Smooth muscle cell (in vitro differentiated cells): ENCODE measurements at regions not wholly inside any gene's neighbourhood (a gene's known extent, or its start where the extent isn't known, plus 50 kb on each side); places are given as distances from the start of the nearest gene placed in this dataset.

Experiments used
- DNase-seq: peaks from one replicate; lab custom pipeline; 2025; ENCODE audit not compliant: unreplicated experiment; lab: John Stamatoyannopoulos, UW
- H2AFZ ChIP-seq: fragments of 200-600 bp; sonication (generic); 2 replicates; pipeline ENCODE4 v1.6.0; 2016; ENCODE audit warnings: antibody characterized with exemption, low read depth, mild to moderate bottlenecking
- H3F3A ChIP-seq: fragments of 200-600 bp; sonication (generic); 2 replicates; pipeline ENCODE4 v1.6.0; 2017; ENCODE audit warnings: antibody characterized with exemption, low read depth
- H3K27ac ChIP-seq: fragments of 200-600 bp; sonication (generic); 2 replicates; pipeline ENCODE4 v1.5.1; 2016; ENCODE audit warnings: low read depth, mild to moderate bottlenecking
- H3K27me3 ChIP-seq: fragments of 200-600 bp; sonication (generic); 2 replicates; pipeline ENCODE4 v1.6.1; 2016; ENCODE audit warnings: low read depth, mild to moderate bottlenecking
- H3K36me3 ChIP-seq: fragments of 200-600 bp; sonication (generic); 2 replicates; pipeline ENCODE4 v1.5.1; 2016; ENCODE audit warnings: low read depth
- H3K4me1 ChIP-seq: fragments of 200-600 bp; sonication (generic); 2 replicates; pipeline ENCODE4 v1.5.1; 2016; ENCODE audit warnings: low read depth
- H3K4me2 ChIP-seq: fragments of 200-600 bp; sonication (generic); 2 replicates; pipeline ENCODE4 v1.6.0; 2016; ENCODE audit warnings: mild to moderate bottlenecking
- H3K4me3 ChIP-seq: fragments of 200-600 bp; sonication (generic); 2 replicates; pipeline ENCODE4 v1.5.1; 2016; ENCODE audit warnings: mild to moderate bottlenecking
- H3K79me2 ChIP-seq: fragments of 200-600 bp; sonication (generic); 2 replicates; pipeline ENCODE4 v1.6.0; 2016; ENCODE audit warnings: low read depth, mild to moderate bottlenecking
- H3K9ac ChIP-seq: fragments of 200-600 bp; sonication (generic); 2 replicates; pipeline ENCODE4 v1.6.0; 2016; ENCODE audit warnings: low read depth
- H3K9me3 ChIP-seq: fragments of 200-600 bp; sonication (generic); replicated peaks from 2 replicates; pipeline ENCODE4 v1.5.1; 2016; ENCODE audit warnings: low read depth
- H4K20me1 ChIP-seq: fragments of 200-600 bp; sonication (generic); 2 replicates; pipeline ENCODE4 v1.6.0; 2016; ENCODE audit warnings: low read depth
- CTCF ChIP-seq: fragments of 200-600 bp; sonication (generic); IDR thresholded peaks from 2 replicates; pipeline ENCODE4 v1.5.1; 2017; ENCODE audit warnings: borderline replicate concordance, mild to moderate bottlenecking, antibody characterized with exemption; ENCODE audit not compliant: insufficient read depth, poor library complexity, severe bottlenecking
- WGBS: methylation state at CpG from one replicate; pipeline ENCODE4 v1.1.7; 2016; ENCODE audit warnings: low lambda C conversion rate; 5-methylcytosine and 5-hydroxymethylcytosine counted together

- no peak for DNase-seq
- H3K36me3 ChIP-seq, result no peaks in the 10 kb centered on the region
- TF ChIP-seq CTCF, result no peak
- no peak overlapping the region for H3K27ac ChIP-seq
- no peaks in the 10 kb centered on the region for H3K79me2 ChIP-seq
- no peak overlapping the region for H3K9ac ChIP-seq
- H3K4me2 ChIP-seq, result no peak overlapping the region
- no peaks in the 10 kb centered on the region for H4K20me1 ChIP-seq
- H3K4me1 ChIP-seq, result no peaks in the 10 kb centered on the region
- H3K9me3 ChIP-seq, result no peaks in the 10 kb centered on the region
- no peaks in the 10 kb centered on the region for H3F3A ChIP-seq
- no peak overlapping the region for H2AFZ ChIP-seq
- no peaks in the 10 kb centered on the region for H3K27me3 ChIP-seq
- WGBS, result 98% methylated on average over 11 of the region's 11 CpGs
- no peak overlapping the region for H3K4me3 ChIP-seq
Measured at GRCh38 chr4:100900134-100900533, 382.3 kb upstream of the EMCN start.

- no peak for TF ChIP-seq CTCF
- Histone ChIP-seq H3K4me2 (no peak overlapping the region), H3K4me3 (no peak overlapping the region), H3K36me3 (no peaks in the 10 kb centered on the region), H3F3A (no peaks in the 10 kb centered on the region), H3K79me2 (no peaks in the 10 kb centered on the region), H2AFZ (no peak overlapping the region), H3K27ac (no peak overlapping the region), H4K20me1 (no peaks in the 10 kb centered on the region), H3K27me3 (no peaks in the 10 kb centered on the region), H3K9me3 (no peaks in the 10 kb centered on the region), H3K9ac (no peak overlapping the region), H3K4me1 (no peaks in the 10 kb centered on the region)
- no peak for DNase-seq
Measured at GRCh38 chr4:100898844-100899243, 381.0 kb upstream of the EMCN start.

GRCh38 chr4:100895556-100896197 is 377.9 kb upstream of the EMCN start:
- WGBS, result 83% methylated on average over 8 of the region's 8 CpGs
- TF ChIP-seq CTCF, result no peak
- H3K9me3 ChIP-seq, result no peaks in the 10 kb centered on the region
- no peak overlapping the region for H3K4me3 ChIP-seq
- H2AFZ ChIP-seq, result no peak overlapping the region
- H3K4me2 ChIP-seq, result no peak overlapping the region
- H3K4me1 ChIP-seq, result no peaks in the 10 kb centered on the region
- H3K9ac ChIP-seq, result no peak overlapping the region
- no peaks in the 10 kb centered on the region for H3K79me2 ChIP-seq
- no peak overlapping the region for H3K27ac ChIP-seq
- no peaks in the 10 kb centered on the region for H3F3A ChIP-seq
- H3K36me3 ChIP-seq, result no peaks in the 10 kb centered on the region
- H4K20me1 ChIP-seq, result no peaks in the 10 kb centered on the region
- no peak for DNase-seq
- no peaks in the 10 kb centered on the region for H3K27me3 ChIP-seq

- H3K27me3 ChIP-seq, result no peaks in the 10 kb centered on the region
- H3K36me3 ChIP-seq, result no peaks in the 10 kb centered on the region
- H2AFZ ChIP-seq, result no peak overlapping the region
- H3K27ac ChIP-seq, result no peak overlapping the region
- no peaks in the 10 kb centered on the region for H3F3A ChIP-seq
- no peaks in the 10 kb centered on the region for H4K20me1 ChIP-seq
- no peak overlapping the region for H3K4me3 ChIP-seq
- TF ChIP-seq CTCF, result no peak
- no peaks in the 10 kb centered on the region for H3K79me2 ChIP-seq
- no peak for DNase-seq
- H3K4me1 ChIP-seq, result no peaks in the 10 kb centered on the region
- H3K9ac ChIP-seq, result no peak overlapping the region
- no peaks in the 10 kb centered on the region for H3K9me3 ChIP-seq
- no peak overlapping the region for H3K4me2 ChIP-seq
- WGBS, result 86% methylated on average over 1 of the region's 1 CpG
Measured at GRCh38 chr4:100894339-100894870, 376.6 kb upstream of the EMCN start.
